OCI-LY7 (cell line): ENCODE measurements at regions not wholly inside any gene's neighbourhood (a gene's known extent, or its start where the extent isn't known, plus 50 kb on each side); places are given as distances from the start of the nearest gene placed in this dataset.

ENCODE experiments used
- BruUV-seq: library from RNA; stranded (reverse); fragments of 400-500 nt; replicated peaks from 2 replicates; lab custom pipeline; 2021; lab: Mats Ljungman, UMichigan
- CTCF ChIA-PET: fragments of 300-600 bp; sonication (Branson Sonifier 250); formaldehyde crosslinking; loops from one replicate; lab custom pipeline; 2022; ENCODE audit warnings: antibody characterized with exemption; ENCODE audit not compliant: unreplicated experiment; lab: Charles Lee
- POLR2A ChIA-PET: fragments of 300-600 bp; sonication (Branson Sonifier 250); formaldehyde crosslinking; loops from one replicate; lab custom pipeline; 2022; ENCODE audit warnings: antibody characterized with exemption; lab: Charles Lee
- DNase-seq: peaks from one replicate; pipeline ENCODE4 v3.0.0-alpha.2; 2015; ENCODE audit warnings: low spot score
- H2AFZ ChIP-seq: fragments of 200-600 bp; sonication (generic), shearing (Covaris generic); 2 replicates; pipeline ENCODE4 v1.6.1; 2014; ENCODE audit warnings: mild to moderate bottlenecking, antibody characterized with exemption, low read length, moderate library complexity
- H3K27ac ChIP-seq: fragments of 200-600 bp; sonication (generic); 2 replicates; pipeline ENCODE4 v1.5.1; 2014; ENCODE audit warnings: mixed run types, low read depth, mild to moderate bottlenecking, moderate library complexity, low read length, inconsistent platforms; ENCODE audit not compliant: poor library complexity, severe bottlenecking
- H3K36me3 ChIP-seq: fragments of 200-600 bp; sonication (generic); 2 replicates; pipeline ENCODE4 v1.6.1; 2014; ENCODE audit warnings: mild to moderate bottlenecking, antibody characterized with exemption, low read length, moderate library complexity, mixed read lengths; ENCODE audit not compliant: insufficient read depth
- H3K4me1 ChIP-seq: fragments of 200-600 bp; sonication (generic); 2 replicates; pipeline ENCODE4 v1.5.1; 2014; ENCODE audit warnings: mild to moderate bottlenecking, low read length; ENCODE audit not compliant: insufficient read depth, poor library complexity, severe bottlenecking
- H3K4me2 ChIP-seq: fragments of 200-600 bp; sonication (generic); 2 replicates; pipeline ENCODE4 v1.6.1; 2014; ENCODE audit warnings: mild to moderate bottlenecking, low read length
- H3K4me3 ChIP-seq: fragments of 200-600 bp; sonication (generic); 2 replicates; pipeline ENCODE4 v1.5.1; 2014; ENCODE audit warnings: mild to moderate bottlenecking, low read depth, low read length; ENCODE audit not compliant: poor library complexity, severe bottlenecking
- H3K79me2 ChIP-seq: fragments of 200-600 bp; sonication (generic); 2 replicates; pipeline ENCODE4 v1.6.1; 2016; ENCODE audit warnings: low read depth, mild to moderate bottlenecking, low read length, moderate library complexity, mixed read lengths; ENCODE audit not compliant: insufficient read depth
- H3K9me2 ChIP-seq: fragments of 200-600 bp; sonication (generic); 2 replicates; pipeline ENCODE4 v1.6.1; 2016; ENCODE audit warnings: mild to moderate bottlenecking, low read length, mixed read lengths; ENCODE audit not compliant: insufficient read depth
- H3K9me3 ChIP-seq: fragments of 200-600 bp; sonication (generic); 2 replicates; pipeline ENCODE4 v1.6.1; 2014; ENCODE audit warnings: mild to moderate bottlenecking, mixed run types, low read length, mixed read lengths
- H4K20me1 ChIP-seq: fragments of 200-600 bp; sonication (generic); 2 replicates; pipeline ENCODE4 v1.6.1; 2014; ENCODE audit warnings: mild to moderate bottlenecking, antibody characterized with exemption, low read length, moderate library complexity, mixed read lengths; ENCODE audit not compliant: insufficient read depth
- CTCF ChIP-seq: fragments of 200-600 bp; sonication (generic); conservative IDR thresholded peaks from 2 replicates; pipeline ENCODE4 v1.5.1; 2014; ENCODE audit warnings: mild to moderate bottlenecking, antibody characterized with exemption, low read length, moderate library complexity, mixed read lengths
- EZH2phosphoT487 ChIP-seq: fragments of 200-600 bp; sonication (generic); IDR thresholded peaks from 2 replicates; pipeline ENCODE4 v1.6.1; 2018; ENCODE audit warnings: low read depth, borderline replicate concordance, mild to moderate bottlenecking, mixed run types, antibody characterized with exemption, low read length, moderate library complexity, mixed read lengths
- intact Hi-C: fragments of 100-400 bp; cut with micrococcal nuclease; formaldehyde crosslinking; loops from one replicate; pipeline ENCODE4 v1.10.0; 2022; ENCODE audit not compliant: unreplicated experiment

- Histone ChIP-seq H3K4me3 (no peak overlapping the region), H3K9me2 (no peaks in the 10 kb centered on the region), H3K4me2 (no peak overlapping the region), H3K27ac (no peak overlapping the region), H3K4me1 (no peaks in the 10 kb centered on the region), H4K20me1 (no peaks in the 10 kb centered on the region), H2AFZ (no peak overlapping the region), H3K79me2 (no peaks in the 10 kb centered on the region), H3K36me3 (no peaks in the 10 kb centered on the region), H3K9me3 (no peaks in the 10 kb centered on the region)
- BruUV-seq = no TSS peak
- CTCF ChIA-PET = no interaction called here
- intact Hi-C loops = no loop called here
- DNase-seq = no peak
- no peak for TF ChIP-seq CTCF
- TF ChIP-seq EZH2phosphoT487 = no peak
- POLR2A ChIA-PET = no interaction called here
These were observed 322.4 kb downstream of the NPR3 start for GRCh38 chr5:33033516-33033915.

- ChIA-PET POLR2A (no interaction called here), CTCF (no interaction called here)
- H3K27ac ChIP-seq = no peak overlapping the region
- no peaks in the 10 kb centered on the region for H3K4me1 ChIP-seq
- DNase-seq = no peak
- BruUV-seq = no TSS peak
- H3K36me3 ChIP-seq = no peaks in the 10 kb centered on the region
- no peak overlapping the region for H3K4me3 ChIP-seq
- no peak overlapping the region for H3K4me2 ChIP-seq
- H3K79me2 ChIP-seq = no peaks in the 10 kb centered on the region
- H4K20me1 ChIP-seq = no peaks in the 10 kb centered on the region
- H3K9me3 ChIP-seq = no peaks in the 10 kb centered on the region
- no peak overlapping the region for H2AFZ ChIP-seq
- intact Hi-C loops = no loop called here
- H3K9me2 ChIP-seq = no peaks in the 10 kb centered on the region
- no peak for TF ChIP-seq EZH2phosphoT487
- no peak for TF ChIP-seq CTCF
These were observed 323.7 kb downstream of the NPR3 start for GRCh38 chr5:33034777-33035176.

GRCh38 chr5:33035851-33036527 lies 324.9 kb downstream of the NPR3 start:
- BruUV-seq = no TSS peak
- TF ChIP-seq EZH2phosphoT487 = no peak
- no peak for TF ChIP-seq CTCF
- no peaks in the 10 kb centered on the region for H3K4me1 ChIP-seq
- no peak for DNase-seq
- H2AFZ ChIP-seq = no peak overlapping the region
- no peaks in the 10 kb centered on the region for H3K9me2 ChIP-seq
- ChIA-PET POLR2A (no interaction called here), CTCF (no interaction called here)
- H3K27ac ChIP-seq = no peak overlapping the region
- no peak overlapping the region for H3K4me2 ChIP-seq
- no peaks in the 10 kb centered on the region for H3K36me3 ChIP-seq
- peaks cover 8% of the 10 kb centered on the region; the same call in 1 of the 2 replicates for H3K9me3 ChIP-seq
- intact Hi-C loops = no loop called here
- H4K20me1 ChIP-seq = no peaks in the 10 kb centered on the region
- no peaks in the 10 kb centered on the region for H3K79me2 ChIP-seq
- H3K4me3 ChIP-seq = no peak overlapping the region
